ENCODE measurements at regions not wholly inside any gene's neighbourhood (a gene's known extent, or its start where the extent isn't known, plus 50 kb on each side); places are given as distances from the start of the nearest gene placed in this dataset.

DNA sequence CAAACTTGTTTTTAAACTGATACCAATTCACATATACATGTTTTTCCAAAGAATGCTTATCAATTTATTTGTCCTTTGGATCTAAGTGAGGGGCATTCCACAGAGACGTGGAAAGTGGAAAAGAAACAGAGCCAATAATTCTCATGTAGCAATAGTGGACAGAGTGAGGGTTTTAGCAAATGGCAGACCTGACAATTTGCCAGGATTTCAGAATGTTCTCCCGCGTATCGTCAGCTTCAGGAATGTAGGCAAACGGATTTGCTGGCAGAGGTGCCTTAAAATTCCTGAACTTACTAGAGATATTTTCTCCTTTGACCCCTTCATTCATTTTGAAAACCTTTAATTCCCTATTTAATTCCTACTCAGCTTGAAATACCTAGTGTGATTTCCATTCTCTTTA is 193.4 kb upstream of the CPHXL start:
- DNase-seq (ENCODE audit: low read depth, low spot score) (no peak), FAIRE-seq (no peak)
- H3K4me1 ChIP-seq (ENCODE audit: control insufficient read depth, extremely low read depth, insufficient read depth, low read length) = no peaks in the 10 kb centered on the region
- dilution Hi-C loops (cut with MboI; ENCODE audit: extremely low pct_ligation_motif_present, low sequenced_read_pairs) = no loop called here
- CTCF ChIA-PET = no interaction called here
- no peaks in the 10 kb centered on the region for H4K20me1 ChIP-seq (replicated peaks; ENCODE audit: control insufficient read depth, extremely low read depth, insufficient read depth, low read length)
- H3K79me2 ChIP-seq (ENCODE audit: control insufficient read depth, insufficient read depth, low read length) = no peaks in the 10 kb centered on the region
- H3K4me2 ChIP-seq (ENCODE audit: insufficient read depth, low read length) = no peak overlapping the region
- intact Hi-C loops (cut with micrococcal nuclease) = no loop called here
- POLR2A ChIA-PET = no interaction called here
- no peaks in the 10 kb centered on the region for H3K27me3 ChIP-seq (ENCODE audit: control insufficient read depth in 2 of 2, insufficient read depth in 2 of 2, low read length in 2 of 2)
- no TSS peak for BruUV-seq (replicated peaks)
- no peaks in the 10 kb centered on the region for H3K9me1 ChIP-seq (replicated peaks; ENCODE audit: control insufficient read depth, extremely low read depth, insufficient read depth, low read length)
- H2AFZ ChIP-seq (ENCODE audit: low read depth, low read length) = no peak overlapping the region
- no peak overlapping the region for H3K27ac ChIP-seq (ENCODE audit: insufficient read depth, low read depth, low read length)
- TF ChIP-seq, protein P1, sequence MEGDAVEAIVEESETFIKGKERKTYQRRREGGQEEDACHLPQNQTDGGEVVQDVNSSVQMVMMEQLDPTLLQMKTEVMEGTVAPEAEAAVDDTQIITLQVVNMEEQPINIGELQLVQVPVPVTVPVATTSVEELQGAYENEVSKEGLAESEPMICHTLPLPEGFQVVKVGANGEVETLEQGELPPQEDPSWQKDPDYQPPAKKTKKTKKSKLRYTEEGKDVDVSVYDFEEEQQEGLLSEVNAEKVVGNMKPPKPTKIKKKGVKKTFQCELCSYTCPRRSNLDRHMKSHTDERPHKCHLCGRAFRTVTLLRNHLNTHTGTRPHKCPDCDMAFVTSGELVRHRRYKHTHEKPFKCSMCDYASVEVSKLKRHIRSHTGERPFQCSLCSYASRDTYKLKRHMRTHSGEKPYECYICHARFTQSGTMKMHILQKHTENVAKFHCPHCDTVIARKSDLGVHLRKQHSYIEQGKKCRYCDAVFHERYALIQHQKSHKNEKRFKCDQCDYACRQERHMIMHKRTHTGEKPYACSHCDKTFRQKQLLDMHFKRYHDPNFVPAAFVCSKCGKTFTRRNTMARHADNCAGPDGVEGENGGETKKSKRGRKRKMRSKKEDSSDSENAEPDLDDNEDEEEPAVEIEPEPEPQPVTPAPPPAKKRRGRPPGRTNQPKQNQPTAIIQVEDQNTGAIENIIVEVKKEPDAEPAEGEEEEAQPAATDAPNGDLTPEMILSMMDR (IDR thresholded peaks at IDR 0.05; ENCODE audit: extremely low read depth in 1 of 2, insufficient read depth in 1 of 2, low read depth in 1 of 2, low read length in 2 of 2) = no peak
- TF ChIP-seq JUN (IDR thresholded peaks at IDR 0.05; ENCODE audit: borderline replicate concordance, insufficient read depth, insufficient read length, low read depth) = no peak
- TF ChIP-seq, protein P2, sequence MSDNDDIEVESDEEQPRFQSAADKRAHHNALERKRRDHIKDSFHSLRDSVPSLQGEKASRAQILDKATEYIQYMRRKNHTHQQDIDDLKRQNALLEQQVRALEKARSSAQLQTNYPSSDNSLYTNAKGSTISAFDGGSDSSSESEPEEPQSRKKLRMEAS (IDR thresholded peaks at IDR 0.05; ENCODE audit: insufficient read depth, insufficient read length) = no peak
- no peak for TF ChIP-seq POLR2A (IDR thresholded peaks at IDR 0.05; ENCODE audit: low read depth, low read length)
- TF ChIP-seq MYC (IDR thresholded peaks at IDR 0.05; ENCODE audit: low read depth, low read length) = no peak
- TF ChIP-seq EZH2 (IDR thresholded peaks at IDR 0.05; ENCODE audit: borderline replicate concordance, low read depth, low read length, severe bottlenecking) = no peak
- TF ChIP-seq FOS (IDR thresholded peaks at IDR 0.05; ENCODE audit: borderline replicate concordance, insufficient read depth, low read length) = no peak
- TF ChIP-seq POLR2AphosphoS5 (IDR thresholded peaks at IDR 0.05; ENCODE audit: insufficient read depth, low read depth, low read length) = no peak
- no peak for TF ChIP-seq GATA2 (IDR thresholded peaks at IDR 0.05; ENCODE audit: insufficient read depth, insufficient read length, low read depth, low read length)
- no peak overlapping the region for H3K4me3 ChIP-seq (replicated peaks in 1 of 3; ENCODE audit: insufficient read depth in 1 of 3, low read depth in 1 of 3, low read length in 3 of 3)
- no peaks in the 10 kb centered on the region for H3K36me3 ChIP-seq (ENCODE audit: control insufficient read depth in 2 of 2, extremely low read depth in 1 of 2, insufficient read depth in 2 of 2, low read length in 2 of 2)
- no peaks in the 10 kb centered on the region for H3K9me3 ChIP-seq (replicated peaks; ENCODE audit: control insufficient read depth, insufficient read depth, low read length)
- H3K9ac ChIP-seq (replicated peaks; ENCODE audit: extremely low read depth, insufficient read depth, low read length) = no peak overlapping the region

Measured in endothelial cell of umbilical vein (primary cell).